ENCODE measurements at regions not wholly inside any gene's neighbourhood (a gene's known extent, or its start where the extent isn't known, plus 50 kb on each side); places are given as distances from the start of the nearest gene placed in this dataset.
"Not testable (repeated sequence)": the region's sequence is repeated elsewhere in the genome, so short reads cannot be mapped to it uniquely, and the experiment has no call there.

GRCh38 chrX:22855693-22856092 is 144.1 kb upstream of the DDX53 start:
- no peak for DNase-seq

- DNase-seq: no peak
Observed at GRCh38 chrX:22859642-22860041, 140.1 kb upstream of the DDX53 start.

- not testable (repeated sequence) for DNase-seq
Observed at GRCh38 chrX:22866801-22867200, 133.0 kb upstream of the DDX53 start.

- no peak for DNase-seq
Observed at GRCh38 chrX:22882543-22882942, 117.2 kb upstream of the DDX53 start.

GRCh38 chrX:22889819-22890218 is 109.9 kb upstream of the DDX53 start:
- no peak for DNase-seq

- no peak for DNase-seq
Observed at GRCh38 chrX:22912616-22913015, 87.1 kb upstream of the DDX53 start.

- DNase-seq: no peak
Observed at GRCh38 chrX:22922961-22923360, 76.8 kb upstream of the DDX53 start.

GRCh38 chrX:22934640-22935039 is 65.1 kb upstream of the DDX53 start:
- no peak for DNase-seq

GRCh38 chrX:22944945-22945344 is 54.8 kb upstream of the DDX53 start:
- DNase-seq: no peak

All from CD4-positive, alpha-beta T cell treated with Interleukin-15 for 1 hour (primary cell).